GM18499 (cell line): ENCODE measurements at regions not wholly inside any gene's neighbourhood (a gene's known extent, or its start where the extent isn't known, plus 50 kb on each side); places are given as distances from the start of the nearest gene placed in this dataset.

Source experiments
- ATAC-seq: cut with Tn5 transposase; IDR thresholded peaks from one replicate; pipeline ENCODE4 v1.9.1; 2021; ENCODE audit warnings: moderate number of reproducible peaks; ENCODE audit not compliant: insufficient read depth, unreplicated experiment

DNA sequence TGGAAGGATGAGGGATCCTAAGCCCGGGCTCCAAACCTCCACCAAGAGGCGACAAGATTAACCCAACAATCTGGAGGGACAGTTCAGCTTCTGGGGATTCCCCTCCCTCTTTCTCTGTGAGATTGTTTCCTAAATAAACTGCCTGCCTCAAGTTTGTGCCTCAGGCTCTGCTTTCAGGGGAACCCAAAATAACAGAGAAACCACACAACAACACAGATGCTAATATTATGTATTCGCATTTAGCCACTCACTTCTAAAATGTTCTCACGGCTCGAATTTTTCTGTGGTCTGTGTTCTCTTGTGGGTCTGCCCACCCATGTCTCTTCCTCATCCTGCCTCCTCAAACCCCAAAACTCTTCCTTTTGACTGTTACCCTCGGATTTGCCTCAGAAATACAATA is 1381.1 kb upstream of the SLC10A2 start:
- ATAC-seq: no peak

DNA sequence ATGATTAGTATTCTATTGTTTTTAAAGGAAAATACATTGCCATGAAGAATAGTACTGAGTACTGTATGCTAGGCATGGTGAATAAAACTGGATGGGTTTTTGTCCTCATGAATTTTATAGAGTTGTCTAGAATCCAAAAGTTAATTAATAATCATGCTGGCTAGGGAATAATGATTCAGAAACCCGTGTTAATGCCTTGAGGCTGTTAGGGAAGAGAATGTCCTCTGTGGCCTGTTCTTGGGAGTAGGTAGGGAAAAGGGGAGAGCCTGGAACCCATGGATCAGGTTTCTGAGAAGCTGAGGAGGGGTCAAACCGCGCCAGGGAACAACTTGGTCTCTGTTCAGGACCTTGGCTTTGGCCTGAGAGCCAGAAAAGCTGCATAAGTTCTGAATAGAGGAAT is 1376.3 kb upstream of the SLC10A2 start:
- ATAC-seq: no peak

DNA sequence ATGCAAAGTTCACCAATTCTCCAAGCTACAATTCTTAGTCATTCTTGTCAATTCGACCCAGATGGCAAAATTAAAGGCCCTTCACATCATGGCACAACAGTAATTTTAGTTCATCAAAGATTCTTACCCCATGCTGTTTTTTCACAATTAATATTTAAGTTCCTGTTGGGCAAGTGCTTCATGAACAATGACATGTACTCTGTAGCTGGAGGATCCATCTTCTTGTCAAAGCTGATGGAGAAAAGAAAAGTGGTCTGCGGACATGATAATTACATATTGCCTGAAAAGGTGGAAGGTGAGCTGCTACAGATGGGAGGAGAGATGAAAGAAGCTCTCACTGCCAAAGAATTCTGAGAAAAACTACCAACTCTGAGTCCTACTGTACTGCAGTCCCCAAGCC is 1370.3 kb upstream of the SLC10A2 start:
- ATAC-seq: no peak

DNA sequence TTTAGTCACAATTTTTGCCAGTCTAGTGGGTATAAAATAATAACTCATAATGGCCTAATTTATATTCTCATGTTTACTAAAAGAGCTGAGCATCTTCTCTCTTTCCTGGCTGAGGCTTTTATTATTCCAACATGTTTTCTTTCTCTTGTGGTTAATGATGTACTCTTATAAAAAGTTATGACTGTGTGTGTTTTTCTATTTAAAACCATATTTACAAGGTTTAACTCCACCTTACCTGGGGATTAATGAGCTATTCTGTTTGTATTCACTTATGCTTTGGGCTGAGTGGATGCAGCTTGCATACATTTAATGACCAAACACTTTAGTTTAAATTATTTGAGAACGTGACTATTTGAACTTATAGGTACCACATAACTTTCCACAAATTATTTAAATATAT is 1365.7 kb upstream of the SLC10A2 start:
- ATAC-seq: no peak

DNA sequence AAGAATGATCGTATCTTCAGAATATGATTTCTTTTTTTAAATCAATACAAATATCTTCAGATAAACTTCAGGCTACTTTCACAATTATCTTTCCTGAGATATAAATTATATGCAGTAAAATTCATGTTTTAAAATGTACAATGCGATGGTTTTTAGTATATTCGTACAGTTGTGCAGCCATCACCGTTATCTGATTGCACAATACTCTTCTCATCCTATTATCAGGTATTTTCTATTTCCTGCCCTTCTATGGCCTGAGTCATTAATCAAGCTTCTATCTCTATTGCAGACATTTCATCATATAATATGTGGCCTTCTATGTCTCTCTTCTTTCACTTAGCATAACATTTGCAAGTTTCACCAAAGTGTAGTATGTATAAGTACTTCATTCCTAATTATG is 1360.2 kb upstream of the SLC10A2 start:
- no peak for ATAC-seq

DNA sequence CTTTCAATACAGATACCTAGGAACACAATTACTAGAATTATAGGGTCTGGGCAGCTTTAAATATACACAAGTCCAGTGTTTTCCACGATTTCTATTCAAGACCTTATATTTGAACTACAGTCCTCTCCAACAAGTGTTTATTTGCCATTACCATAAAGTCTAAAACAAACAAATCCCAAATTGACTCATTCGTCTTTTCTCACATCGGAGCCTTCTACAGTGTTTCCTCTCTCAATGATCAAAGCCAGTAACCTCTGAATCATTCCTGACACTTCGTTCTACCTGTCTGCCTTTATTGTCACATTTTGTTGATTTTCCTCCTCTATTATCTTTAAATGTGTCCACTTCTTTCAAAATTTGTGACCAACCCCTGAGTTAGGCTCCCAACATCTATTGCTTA is 1356.5 kb upstream of the SLC10A2 start:
- ATAC-seq: no peak

DNA sequence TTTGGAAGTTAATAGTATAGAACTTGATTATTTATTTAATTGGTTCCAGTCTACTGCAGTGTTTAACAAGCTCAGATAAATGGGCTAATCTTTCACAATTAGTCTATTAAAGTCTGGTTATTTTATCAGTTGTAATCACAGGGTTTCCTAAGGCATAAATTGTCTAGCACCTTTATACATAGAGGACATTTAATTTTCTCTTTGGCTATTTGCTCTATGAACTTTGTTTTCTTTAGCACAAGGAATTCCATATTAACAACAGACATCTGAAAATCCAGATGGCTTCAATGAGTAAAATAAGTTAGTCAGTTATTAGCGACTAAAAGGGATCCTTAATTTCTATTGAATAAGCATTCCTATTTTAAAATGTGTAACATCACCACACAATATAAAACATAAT is 1350.8 kb upstream of the SLC10A2 start:
- ATAC-seq: no peak

DNA sequence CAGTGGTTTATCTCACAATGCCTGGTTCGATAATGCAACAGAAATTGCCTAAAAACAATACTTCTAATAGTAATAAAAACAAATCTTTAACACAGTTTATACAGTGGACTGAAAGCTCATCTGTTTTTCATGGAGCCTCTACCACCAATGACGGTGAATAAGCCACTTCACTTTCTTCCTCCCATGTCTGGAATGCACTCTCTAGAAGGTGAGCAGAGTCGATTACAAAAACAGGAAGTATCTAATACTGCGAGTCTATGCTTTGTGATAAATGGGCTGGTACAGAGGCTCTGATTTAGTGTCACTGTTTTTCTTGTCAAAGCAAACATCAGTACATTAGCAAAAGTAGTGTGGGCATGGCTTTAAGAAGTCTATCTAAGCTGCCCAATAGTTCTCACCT is 1348.6 kb upstream of the SLC10A2 start:
- ATAC-seq: no peak

DNA sequence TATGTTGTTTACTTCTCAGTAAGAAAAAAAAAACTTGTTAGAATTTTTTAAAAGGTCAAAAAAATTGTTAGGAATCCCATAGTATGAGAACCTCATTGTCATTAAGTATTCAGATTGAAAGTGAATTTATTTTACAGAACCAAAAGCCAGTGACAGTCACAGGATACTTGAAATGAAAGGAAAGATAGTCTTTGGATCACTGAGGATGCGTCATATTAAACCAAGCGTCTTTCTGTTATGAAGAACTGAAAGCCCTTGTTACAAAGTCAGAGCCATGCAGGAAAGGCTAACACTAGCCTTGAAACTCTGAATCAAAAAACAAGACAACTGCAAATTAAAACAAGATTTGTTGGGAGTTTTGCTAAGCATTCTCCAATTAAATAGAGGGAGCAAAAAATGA is 1348.0 kb upstream of the SLC10A2 start:
- no peak for ATAC-seq

DNA sequence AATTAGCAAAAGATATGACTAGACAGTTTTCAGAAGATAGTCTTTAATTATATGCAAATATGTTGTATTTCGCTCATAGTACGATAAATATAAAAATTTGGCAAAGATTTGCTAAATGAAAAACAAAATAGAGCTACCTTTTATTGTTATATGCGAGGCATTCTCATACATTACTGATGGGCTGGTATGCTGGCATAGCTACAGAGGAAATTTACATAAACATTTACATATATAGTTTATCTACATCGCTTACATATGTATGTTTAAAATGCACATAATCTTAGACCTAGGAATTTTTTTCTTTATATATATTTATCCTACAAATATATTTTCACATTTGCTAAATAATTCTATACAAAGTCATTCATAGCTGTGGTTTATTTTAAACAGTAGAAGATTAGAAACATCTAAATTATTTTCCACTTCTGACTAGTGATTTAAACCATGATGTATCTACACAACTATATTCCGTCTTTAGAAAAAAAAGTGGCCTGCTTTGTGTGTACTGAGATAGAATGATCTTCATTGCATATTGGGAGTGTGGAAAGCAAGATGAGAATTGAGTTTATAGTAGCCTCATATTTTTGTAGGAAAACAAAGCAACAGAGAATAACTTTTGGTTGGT is 1345.0 kb upstream of the SLC10A2 start:
- ATAC-seq: no peak

DNA sequence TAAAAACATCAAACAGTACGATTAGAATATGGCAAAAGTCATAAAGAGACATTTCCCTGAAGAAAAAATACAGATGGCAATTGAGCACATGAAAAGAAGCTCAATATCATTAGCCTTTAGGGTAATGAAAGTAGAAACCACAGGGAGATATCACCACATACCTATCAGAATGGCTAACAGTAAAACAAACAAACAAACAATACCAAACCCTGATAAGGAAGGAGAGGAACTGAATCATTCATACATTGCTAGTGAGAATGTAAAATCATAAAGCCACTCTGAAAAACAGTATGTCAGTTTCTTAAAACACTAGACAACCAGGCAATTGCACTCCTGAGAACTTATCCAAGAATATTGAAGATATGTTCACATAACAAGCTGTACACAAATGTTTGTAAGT is 1342.5 kb upstream of the SLC10A2 start:
- no peak for ATAC-seq

DNA sequence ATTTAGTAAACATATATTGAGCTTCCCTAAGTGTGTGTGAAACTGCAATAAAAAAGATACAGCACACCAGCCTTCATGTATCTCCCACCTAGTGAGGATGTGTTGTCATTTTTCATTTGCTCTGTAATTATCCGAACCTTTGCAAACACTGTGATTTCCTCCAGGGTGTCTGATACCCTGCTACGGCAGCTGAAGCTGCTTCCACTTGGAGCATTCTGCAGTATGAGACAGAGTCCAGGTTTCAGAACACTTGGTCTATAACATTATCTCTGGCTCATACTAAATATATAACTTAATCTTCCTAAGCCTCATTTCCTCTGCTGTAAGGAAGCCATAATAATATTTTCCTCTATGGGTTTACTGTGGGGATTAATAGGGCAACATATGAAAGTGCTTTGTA is 1338.1 kb upstream of the SLC10A2 start:
- no peak for ATAC-seq

DNA sequence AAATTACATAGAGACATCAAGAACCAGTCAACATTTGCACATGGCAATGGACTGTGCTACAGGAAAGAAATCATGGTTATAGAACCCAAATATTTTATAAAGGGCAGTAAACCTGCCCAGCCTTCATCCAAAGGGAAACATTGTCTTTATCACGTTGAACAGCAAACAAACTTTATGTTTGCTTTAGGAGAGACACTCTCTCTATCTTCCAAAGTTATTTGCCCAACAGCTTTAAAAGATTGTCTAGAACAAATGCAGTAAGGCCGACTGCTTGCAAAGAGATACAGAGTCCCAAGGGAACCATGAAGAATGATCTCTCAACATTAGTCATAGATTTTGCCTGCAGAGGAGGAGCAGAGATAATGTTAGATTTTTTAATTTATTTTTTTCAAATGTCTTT is 1323.5 kb upstream of the SLC10A2 start:
- ATAC-seq: no peak

DNA sequence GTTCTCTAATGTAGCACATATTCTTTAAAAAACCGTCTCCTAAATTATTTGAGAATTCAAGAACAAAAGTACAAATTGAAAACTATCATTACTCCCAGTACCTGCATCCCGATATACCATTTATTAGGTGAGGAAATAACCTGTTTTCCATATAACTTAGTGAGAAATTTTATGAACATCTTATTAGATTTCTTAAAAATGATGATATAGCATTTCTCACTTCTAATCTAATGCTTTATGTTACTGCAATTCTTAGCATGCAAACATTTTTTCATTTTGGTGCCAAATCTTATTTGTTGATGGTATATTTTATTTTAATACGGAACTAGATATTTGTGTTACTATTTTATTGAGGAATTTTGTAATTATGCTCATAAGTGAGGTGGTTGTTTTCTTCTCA is 1321.3 kb upstream of the SLC10A2 start:
- no peak for ATAC-seq

DNA sequence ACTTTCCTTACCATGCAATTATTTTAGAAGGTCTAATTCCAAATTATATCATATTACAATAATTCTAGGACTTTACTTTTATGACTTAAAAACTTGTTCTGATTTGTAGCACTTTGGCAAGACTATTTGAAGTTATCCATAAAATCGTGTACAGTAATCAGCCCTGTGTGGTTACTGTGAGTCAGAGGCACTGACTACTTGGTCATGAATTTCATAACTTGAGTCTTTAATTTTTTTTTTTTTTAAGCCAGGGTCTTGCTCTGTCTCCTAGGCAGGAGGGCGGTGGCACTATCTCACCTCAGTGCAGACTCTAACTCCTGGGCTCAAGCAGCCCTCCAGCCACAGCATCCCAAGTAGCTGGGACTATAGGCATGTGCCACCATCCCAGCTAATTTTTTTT is 1319.2 kb upstream of the SLC10A2 start:
- ATAC-seq: no peak

DNA sequence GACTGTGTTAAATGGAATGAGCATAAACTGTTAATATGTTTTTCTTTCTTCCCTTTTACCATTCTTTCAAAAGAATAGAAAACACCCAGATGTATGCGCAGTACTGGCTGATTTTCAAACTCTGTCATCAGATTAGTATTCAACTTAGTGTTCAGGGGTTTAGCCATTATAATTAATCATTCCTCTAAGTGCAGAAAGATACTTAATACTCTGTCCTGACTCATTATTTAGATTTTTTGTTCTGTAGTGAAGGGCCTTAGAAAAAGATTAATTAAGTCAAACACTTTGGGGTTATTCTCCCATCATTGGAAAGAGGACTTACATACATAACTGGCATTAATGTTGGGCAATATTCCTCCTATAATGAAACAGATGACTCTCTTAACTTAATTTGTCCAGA is 1316.7 kb upstream of the SLC10A2 start:
- ATAC-seq: no peak

DNA sequence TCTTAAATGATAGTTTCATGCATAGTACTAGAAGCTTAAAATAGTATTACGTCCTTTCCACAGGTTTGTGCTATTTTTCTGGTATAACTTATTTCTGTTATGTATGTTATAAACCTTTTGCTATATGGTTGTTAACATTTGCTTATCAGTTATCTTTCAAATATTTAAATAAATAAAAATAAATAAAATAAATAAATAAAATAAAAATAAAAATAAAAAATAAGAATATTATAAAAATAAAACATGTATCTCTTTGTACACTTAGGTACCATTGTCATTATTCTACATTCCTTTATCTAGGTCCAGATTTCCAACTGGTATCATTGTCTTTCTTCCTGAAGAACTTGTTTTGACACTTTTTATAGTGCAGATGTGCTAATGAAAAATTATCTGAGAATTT is 1310.4 kb upstream of the SLC10A2 start:
- no peak for ATAC-seq

DNA sequence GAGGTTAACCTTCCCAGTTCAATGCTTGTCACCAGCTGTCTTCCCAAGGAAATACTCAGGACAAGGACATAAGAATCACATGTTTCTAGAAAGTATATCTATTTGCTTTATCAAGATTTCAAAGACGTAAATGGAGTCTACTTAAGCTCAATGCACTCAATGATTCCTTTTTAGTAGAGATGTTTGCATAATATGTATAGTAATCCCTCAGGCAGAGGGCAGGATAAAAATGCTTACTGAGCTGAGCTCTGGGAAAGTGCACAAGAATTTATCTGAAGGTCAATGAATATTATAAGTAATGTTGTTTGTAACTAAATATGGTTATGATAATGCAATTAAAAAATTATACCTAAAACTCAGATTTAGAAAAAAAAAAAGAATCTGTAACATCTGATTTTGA is 1309.4 kb upstream of the SLC10A2 start:
- ATAC-seq: no peak

DNA sequence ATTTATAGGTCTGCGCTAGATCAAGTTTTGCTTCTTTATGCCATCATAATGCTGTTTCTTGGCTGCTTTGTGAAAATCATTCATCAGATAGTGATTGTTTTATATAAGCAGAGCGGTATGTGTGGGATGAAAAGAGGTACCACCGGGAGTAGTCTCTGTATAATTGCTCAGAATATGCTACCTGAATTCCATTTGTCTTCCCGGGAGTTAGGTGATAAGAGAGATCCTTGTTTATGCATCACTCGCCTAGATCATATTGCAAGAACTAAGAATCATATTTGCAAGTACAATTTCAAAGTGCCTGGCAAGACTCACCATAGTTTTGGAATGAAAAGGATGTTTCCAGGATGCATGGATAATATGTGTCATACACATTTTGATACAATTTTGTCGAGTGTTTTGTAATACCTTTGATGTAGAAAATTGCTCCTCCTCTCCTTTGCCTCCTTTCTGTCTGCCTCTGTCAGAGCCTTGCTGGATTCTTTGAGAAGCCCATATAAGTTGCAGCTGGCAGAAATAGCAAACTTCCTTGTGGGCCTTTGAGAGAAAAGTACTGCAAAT is 1306.0 kb upstream of the SLC10A2 start:
- no peak for ATAC-seq

DNA sequence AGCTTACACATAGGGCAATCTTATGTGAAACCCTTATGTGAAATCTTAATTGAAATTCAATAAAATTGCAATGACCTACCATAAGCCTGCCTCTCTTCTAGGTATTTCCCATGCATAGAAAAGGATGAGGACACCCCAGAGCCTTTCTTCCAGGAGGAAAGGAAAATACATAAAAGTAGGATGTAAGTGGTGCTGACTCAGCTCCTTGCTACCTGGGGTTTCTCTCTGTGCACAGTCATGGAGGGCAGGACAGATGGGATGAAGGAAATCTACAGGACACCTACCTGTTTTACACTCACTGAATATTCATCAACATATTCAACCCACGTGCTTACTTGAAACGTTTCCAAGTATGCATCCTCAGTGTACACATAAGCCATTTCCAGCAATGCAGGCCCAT is 1299.2 kb upstream of the SLC10A2 start:
- ATAC-seq: no peak

DNA sequence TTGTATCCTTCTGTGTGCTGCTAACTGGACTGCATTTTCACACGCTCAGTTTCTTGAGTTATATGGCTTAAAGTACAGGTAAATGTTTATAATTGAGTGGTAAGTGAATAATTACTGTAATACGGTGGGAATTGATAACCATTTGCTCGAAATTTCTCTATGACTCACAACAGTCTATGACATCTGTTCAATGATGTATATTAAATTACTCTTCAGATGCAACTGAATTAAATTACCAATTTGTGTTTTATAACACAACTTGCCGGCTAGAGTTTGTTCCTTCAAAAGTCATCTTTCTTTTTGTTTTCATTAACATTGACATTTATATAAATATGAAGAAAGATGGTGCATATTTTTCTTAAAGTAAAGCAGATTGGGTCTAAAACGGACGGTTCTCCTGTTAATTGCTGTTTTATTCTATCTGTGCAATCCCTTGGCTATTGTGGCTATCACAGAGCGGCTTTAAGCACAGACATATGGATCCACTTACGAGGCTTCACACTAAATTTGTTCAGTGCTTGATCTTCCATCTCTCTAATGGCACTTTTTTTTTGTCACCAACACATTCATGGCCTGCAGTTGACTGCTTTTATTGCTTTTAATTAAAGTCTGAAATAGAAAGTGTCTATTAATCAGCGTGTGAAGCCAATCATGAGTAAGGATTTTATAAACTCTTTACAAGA is 1291.6 kb upstream of the SLC10A2 start:
- no peak for ATAC-seq

DNA sequence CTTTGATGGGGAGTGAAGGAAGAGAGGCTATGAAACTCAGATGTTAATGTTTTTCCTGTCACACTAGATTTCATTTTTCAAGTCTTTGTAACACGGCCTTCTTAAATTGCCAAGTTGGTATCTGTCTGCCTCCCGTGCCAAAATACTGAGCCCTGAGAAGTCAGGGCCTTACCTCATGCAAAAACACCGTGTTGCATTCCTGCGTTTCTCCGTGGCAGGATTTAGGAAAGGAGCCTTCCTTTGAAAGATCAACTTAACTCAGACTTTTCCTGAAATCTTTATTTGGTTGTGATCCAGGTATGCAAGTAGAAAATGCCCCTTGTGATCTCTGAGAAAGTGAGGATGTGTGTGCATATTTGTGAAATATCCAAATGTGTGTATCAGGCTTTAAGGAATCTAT is 1291.0 kb upstream of the SLC10A2 start:
- no peak for ATAC-seq
